Loucy (cell line): ENCODE measurements at regions not wholly inside any gene's neighbourhood (a gene's known extent, or its start where the extent isn't known, plus 50 kb on each side); places are given as distances from the start of the nearest gene placed in this dataset.

ENCODE experiments used
- CTCF ChIP-seq: fragments of 200-600 bp; sonication (generic); conservative IDR thresholded peaks from 2 replicates; pipeline ENCODE4 v1.5.1; 2014; ENCODE audit warnings: mild to moderate bottlenecking, antibody characterized with exemption, low read length
- EZH2phosphoT487 ChIP-seq: fragments of 200-600 bp; IDR thresholded peaks from 2 replicates; pipeline ENCODE4 v1.6.1; 2018; ENCODE audit warnings: antibody characterized with exemption, mild to moderate bottlenecking, moderate library complexity, borderline replicate concordance

DNA sequence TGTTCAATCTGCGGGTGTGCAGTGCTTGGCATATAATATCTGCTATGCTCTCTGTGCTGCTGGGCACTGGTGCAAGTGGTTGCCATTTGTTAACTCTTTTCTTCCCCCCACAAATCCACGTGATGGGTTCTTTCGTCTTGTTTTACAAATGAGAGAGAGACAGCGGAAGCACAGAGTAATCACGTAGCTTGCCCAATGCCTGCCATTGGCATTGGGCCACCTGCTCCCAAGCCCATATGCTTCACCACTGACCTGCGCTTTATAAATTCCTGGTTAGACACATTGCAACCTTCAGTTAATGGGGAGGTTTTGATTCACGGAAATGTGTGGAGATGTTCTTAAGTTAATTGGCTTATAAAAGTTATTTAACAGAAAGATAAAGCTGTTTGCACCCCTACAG lies 194.8 kb upstream of the ADAMTS16 start:
- TF ChIP-seq CTCF, result no peak
- TF ChIP-seq EZH2phosphoT487, result no peak
